HEK293 (cell line): ENCODE measurements at regions not wholly inside any gene's neighbourhood (a gene's known extent, or its start where the extent isn't known, plus 50 kb on each side); places are given as distances from the start of the nearest gene placed in this dataset.

ENCODE experiments used
- CTCF ChIA-PET: fragments of 350-600 bp; formaldehyde crosslinking; extraction: SDS; loops from one replicate; lab custom pipeline; 2021; ENCODE audit warnings: antibody characterized with exemption; lab: Yijun Ruan, JAX
- POLR2A ChIA-PET: fragments of 300-600 bp; formaldehyde crosslinking; extraction: SDS; loops from one replicate; lab custom pipeline; 2020; ENCODE audit warnings: antibody characterized with exemption, inconsistent platforms; lab: Yijun Ruan, JAX
- H3K27ac ChIP-seq: fragments of 200-500 bp; sonication (Bioruptor generic); 2 replicates; pipeline ENCODE4 v1.5.1; 2014; ENCODE audit warnings: low read depth, low read length, control low read depth, inconsistent platforms; ENCODE audit errors: extremely low read depth
- H3K36me3 ChIP-seq, 2 experiments: fragments of 200-500 bp in 1 of 2; sonication (Bioruptor generic) in 1 of 2; 1 replicate in 1 of 2; 2 replicates in 1 of 2; pipeline ENCODE4 v1.5.1; 2014 to 2017; ENCODE audit warnings: inconsistent platforms in 2 of 2, low read length in 2 of 2; ENCODE audit not compliant: control insufficient read depth in 2 of 2, insufficient read depth in 1 of 2
- H3K4me1 ChIP-seq: fragments of 200-500 bp; sonication (Bioruptor generic); 2 replicates; pipeline ENCODE4 v1.5.1; 2014; ENCODE audit warnings: mild to moderate bottlenecking, low read length, inconsistent platforms; ENCODE audit not compliant: control insufficient read depth, insufficient read depth
- H3K4me3 ChIP-seq: 2 replicates; pipeline ENCODE4 v1.5.1; 2011; ENCODE audit warnings: low read depth, mild to moderate bottlenecking, control low read depth, low read length, moderate library complexity
- H3K9me3 ChIP-seq: fragments of 200-500 bp; sonication (Bioruptor generic); 2 replicates; pipeline ENCODE4 v1.5.1; 2014; ENCODE audit warnings: low read depth, low read length, inconsistent platforms; ENCODE audit not compliant: control insufficient read depth, insufficient read depth
- CTCF ChIP-seq: fragments of 450-650 bp; formaldehyde crosslinking; IDR thresholded peaks from 2 replicates; pipeline ENCODE4 v1.5.1; 2016; ENCODE audit warnings: missing biosample characterization, missing genetic modification characterization
- FEZF1 ChIP-seq: fragments of 450-650 bp; formaldehyde crosslinking; IDR thresholded peaks from 2 replicates; pipeline ENCODE4 v1.5.1; 2016; ENCODE audit warnings: missing biosample characterization, missing genetic modification characterization
- KLF10 ChIP-seq: fragments of 450-650 bp; IDR thresholded peaks from 2 replicates; pipeline ENCODE4 v1.5.1; 2018; ENCODE audit warnings: missing biosample characterization, mild to moderate bottlenecking, missing genetic modification characterization
- MEIS1 ChIP-seq: sonication (generic); formaldehyde crosslinking; IDR thresholded peaks from 2 replicates; pipeline ENCODE4 v1.8.1; 2022; ENCODE audit warnings: missing genetic modification reagents, mild to moderate bottlenecking, borderline replicate concordance
- SETDB1 ChIP-seq: IDR thresholded peaks from one replicate; pipeline ENCODE4 v1.6.1; 2017; ENCODE audit warnings: mild to moderate bottlenecking, low read length, moderate library complexity, mixed read lengths; ENCODE audit not compliant: insufficient read length
- TCF7L2 ChIP-seq: IDR thresholded peaks from 2 replicates; pipeline ENCODE4 v1.6.1; 2011; ENCODE audit warnings: low read depth, mild to moderate bottlenecking, inconsistent platforms, low read length, moderate library complexity, borderline replicate concordance
- ZBTB17 ChIP-seq: fragments of 450-650 bp; formaldehyde crosslinking; IDR thresholded peaks from 2 replicates; pipeline ENCODE4 v1.5.1; 2016; ENCODE audit warnings: missing biosample characterization, missing genetic modification characterization
- ZBTB20 ChIP-seq: fragments of 450-650 bp; formaldehyde crosslinking; IDR thresholded peaks from 2 replicates; pipeline ENCODE4 v1.5.1; 2016; ENCODE audit warnings: missing biosample characterization, missing genetic modification characterization
- ZBTB21 ChIP-seq: fragments of 450-650 bp; formaldehyde crosslinking; IDR thresholded peaks from 2 replicates; pipeline ENCODE4 v1.5.1; 2017; ENCODE audit warnings: missing biosample characterization, missing genetic modification characterization
- ZFHX2 ChIP-seq: fragments of 450-650 bp; formaldehyde crosslinking; conservative IDR thresholded peaks from 2 replicates; pipeline ENCODE4 v1.5.1; 2016; ENCODE audit warnings: missing biosample characterization, missing genetic modification characterization
- ZNF324 ChIP-seq: fragments of 450-650 bp; formaldehyde crosslinking; IDR thresholded peaks from 2 replicates; pipeline ENCODE4 v1.5.1; 2016; ENCODE audit warnings: missing biosample characterization, missing genetic modification characterization
- ZNF629 ChIP-seq: fragments of 450-650 bp; formaldehyde crosslinking; IDR thresholded peaks from 2 replicates; pipeline ENCODE4 v1.5.1; 2017; ENCODE audit warnings: missing biosample characterization, missing genetic modification characterization
- ZNF654 ChIP-seq: fragments of 450-650 bp; formaldehyde crosslinking; IDR thresholded peaks from 2 replicates; pipeline ENCODE4 v1.5.1; 2016; ENCODE audit warnings: low read depth, missing biosample characterization, missing genetic modification characterization
- ZNF660 ChIP-seq: fragments of 450-650 bp; IDR thresholded peaks from 2 replicates; pipeline ENCODE4 v1.5.1; 2018; ENCODE audit warnings: missing biosample characterization, mild to moderate bottlenecking, missing genetic modification characterization
- ZNF707 ChIP-seq: fragments of 450-650 bp; formaldehyde crosslinking; IDR thresholded peaks from 2 replicates; pipeline ENCODE4 v1.5.1; 2016; ENCODE audit warnings: missing biosample characterization, missing genetic modification characterization
- ZNF76 ChIP-seq: fragments of 450-650 bp; formaldehyde crosslinking; IDR thresholded peaks from 2 replicates; pipeline ENCODE4; 2016; ENCODE audit warnings: low read depth, missing biosample characterization, missing genetic modification characterization, borderline replicate concordance
- ZNF791 ChIP-seq: fragments of 450-650 bp; formaldehyde crosslinking; IDR thresholded peaks from 2 replicates; pipeline ENCODE4 v1.5.1; 2016; ENCODE audit warnings: missing biosample characterization, missing genetic modification characterization
- ZSCAN18 ChIP-seq: fragments of 450-650 bp; formaldehyde crosslinking; IDR thresholded peaks from 2 replicates; pipeline ENCODE4 v1.5.1; 2016; ENCODE audit warnings: missing biosample characterization, missing genetic modification characterization
- ZSCAN30 ChIP-seq: fragments of 450-650 bp; IDR thresholded peaks from 2 replicates; pipeline ENCODE4 v1.5.1; 2018; ENCODE audit warnings: missing biosample characterization, mild to moderate bottlenecking, missing genetic modification characterization, moderate library complexity

- TF ChIP-seq ZSCAN18 (tag by site-specific recombination) = no peak
These were observed 82.2 kb upstream of the TES start (continued) for GRCh38 chr7:116128139-116128538.

- ChIA-PET POLR2A (no interaction called here), CTCF (interaction anchor here (1.0 to 1.3 kb wide), 5 partner anchors 12 to 824 kb away, joined by 3 to 6 read pairs (median 3); no protein-coding TSS in a partner anchor)
- H3K4me3 ChIP-seq = no peak overlapping the region
- H3K9me3 ChIP-seq = no peaks in the 10 kb centered on the region
- H3K4me1 ChIP-seq = no peaks in the 10 kb centered on the region; the same call in none of the 2 replicates
- no peak for TF ChIP-seq ZNF324 (tag by site-specific recombination)
- TF ChIP-seq FEZF1 (tag by site-specific recombination) = 0 out of 2 replicates have a peak, but pooled peaks have one; percentile 39
- TF ChIP-seq ZNF791 (tag by site-specific recombination) = no peak
- TF ChIP-seq MEIS1 (CRISPR knock-in tag) = no peak
- TF ChIP-seq ZNF76 = no peak
- no peak overlapping the region for H3K27ac ChIP-seq
- no peaks in the 10 kb centered on the region for H3K36me3 ChIP-seq
These were observed 75.0 kb upstream of the TES start for GRCh38 chr7:116135306-116135705.

GRCh38 chr7:116138202-116138801, 72.0 kb upstream of the TES start:
- H3K9me3 ChIP-seq = no peaks in the 10 kb centered on the region
- no peak overlapping the region for H3K4me3 ChIP-seq
- ChIA-PET CTCF (interaction anchor here (0.5 to 1.8 kb wide), 30 partner anchors 9 to 792 kb away, joined by 3 to 12 read pairs (median 3); no protein-coding TSS in a partner anchor), POLR2A (no interaction called here)
- no peak overlapping the region for H3K27ac ChIP-seq
- H3K4me1 ChIP-seq = no peaks in the 10 kb centered on the region; the same call in none of the 2 replicates
- no peaks in the 10 kb centered on the region for H3K36me3 ChIP-seq
- TF ChIP-seq ZFHX2 (tag by site-specific recombination) (no peak), ZSCAN30 (tag by site-specific recombination) (peak; percentile 78; the same call in 1 of the 2 replicates), CTCF (tag by site-specific recombination) (peak; percentile 54; the same call in 1 of the 2 replicates), ZNF660 (tag by site-specific recombination) (0 out of 2 replicates have a peak, but pooled peaks have one; percentile 25), TCF7L2 (peak; percentile 27; the same call in 1 of the 2 replicates), ZNF629 (tag by site-specific recombination) (peak; percentile 44), ZNF654 (tag by site-specific recombination) (peak; percentile 99), ZNF707 (tag by site-specific recombination) (no peak), ZBTB17 (tag by site-specific recombination) (peak; percentile 71), ZBTB21 (tag by site-specific recombination) (peak; percentile 30; the same call in 1 of the 2 replicates), SETDB1 (no peak), ZBTB20 (peak; percentile 61; the same call in 1 of the 2 replicates), KLF10 (tag by site-specific recombination) (no peak)
